ENCODE measurements at regions not wholly inside any gene's neighbourhood (a gene's known extent, or its start where the extent isn't known, plus 50 kb on each side); places are given as distances from the start of the nearest gene placed in this dataset.

- Histone ChIP-seq H3K27me3 (ENCODE audit: control insufficient read depth in 5 of 5, insufficient read depth in 4 of 5, low read length in 5 of 5) (peaks cover 0 to 3% (median 0%) of the 10 kb centered on the region in 5 donors), H3K9me3 (ENCODE audit: control insufficient read depth in 5 of 5, low read length in 5 of 5) (peaks cover 0 to 3% (median 0%) of the 10 kb centered on the region in 5 donors), H3K36me3 (ENCODE audit: control insufficient read depth in 5 of 5, insufficient read depth in 5 of 5, low read length in 5 of 5) (no peaks in the 10 kb centered on the region), H3K27ac (ENCODE audit: low read depth, low read length) (no peak overlapping the region), H3K9ac (ENCODE audit: low read length in 5 of 5) (no peak overlapping the region), H3K4me3 (ENCODE audit: low read depth in 1 of 5, low read length in 5 of 5) (no peak overlapping the region), H3K4me1 (ENCODE audit: control insufficient read depth in 5 of 5, insufficient read depth in 5 of 5, low read length in 5 of 5) (no peaks in the 10 kb centered on the region)
Measured at GRCh38 chr9:11992866-11993265, 700.3 kb upstream of the TYRP1 start.

DNA sequence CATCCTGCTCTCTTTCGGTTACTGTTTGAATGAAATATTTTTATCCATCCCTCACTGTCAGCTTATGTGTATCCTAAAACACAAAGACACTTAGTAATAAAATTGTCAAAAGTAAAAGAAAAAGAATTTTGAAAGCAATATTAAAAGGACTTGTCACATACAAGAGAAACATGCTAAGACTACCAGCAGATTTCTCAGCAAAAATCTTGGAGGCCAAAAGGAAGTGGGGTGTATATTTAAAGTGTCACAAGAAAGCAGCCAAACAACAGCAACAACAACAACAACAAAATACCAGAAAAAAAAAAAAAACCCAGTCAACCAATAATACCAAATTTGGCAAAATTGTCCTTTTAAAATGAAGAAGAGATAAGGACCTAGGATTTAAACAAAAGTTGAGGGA lies 678.7 kb upstream of the TYRP1 start:
- Histone ChIP-seq H3K4me1 (ENCODE audit: control insufficient read depth in 5 of 5, insufficient read depth in 5 of 5, low read length in 5 of 5) (no peaks in the 10 kb centered on the region), H3K27me3 (ENCODE audit: control insufficient read depth in 5 of 5, insufficient read depth in 4 of 5, low read length in 5 of 5) (no peaks in the 10 kb centered on the region), H3K9me3 (ENCODE audit: control insufficient read depth in 5 of 5, low read length in 5 of 5) (peaks cover 0 to 27% (median 25%) of the 10 kb centered on the region in 5 donors), H3K9ac (ENCODE audit: low read length in 5 of 5) (no peak overlapping the region), H3K27ac (ENCODE audit: low read depth, low read length) (no peak overlapping the region), H3K36me3 (ENCODE audit: control insufficient read depth in 5 of 5, insufficient read depth in 5 of 5, low read length in 5 of 5) (no peaks in the 10 kb centered on the region), H3K4me3 (ENCODE audit: low read depth in 1 of 5, low read length in 5 of 5) (no peak overlapping the region)

DNA sequence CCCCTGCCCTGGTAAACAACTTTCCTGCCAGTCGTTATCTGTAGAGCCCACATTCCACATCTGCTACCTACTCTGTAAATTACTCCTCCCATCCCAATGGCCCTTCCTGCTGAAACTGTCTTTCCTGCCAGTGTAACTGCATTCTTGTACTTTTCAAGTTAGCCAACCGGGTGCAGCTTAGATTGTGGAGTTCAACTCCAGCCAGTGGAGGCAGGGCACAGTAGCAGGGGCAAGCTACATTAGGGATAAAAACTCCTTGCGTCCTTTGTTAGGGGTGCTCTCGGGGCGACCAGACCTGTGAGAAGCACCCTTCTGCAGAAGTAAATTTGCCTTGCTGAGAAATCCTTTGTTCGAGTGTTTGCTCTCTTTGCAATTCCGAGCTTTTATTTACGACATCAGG lies 639.0 kb upstream of the TYRP1 start:
- Histone ChIP-seq H3K36me3 (ENCODE audit: control insufficient read depth in 5 of 5, insufficient read depth in 5 of 5, low read length in 5 of 5) (no peaks in the 10 kb centered on the region), H3K9ac (ENCODE audit: low read length in 5 of 5) (no peak overlapping the region), H3K27me3 (ENCODE audit: control insufficient read depth in 5 of 5, insufficient read depth in 4 of 5, low read length in 5 of 5) (no peaks in the 10 kb centered on the region), H3K9me3 (ENCODE audit: control insufficient read depth in 5 of 5, low read length in 5 of 5) (peaks cover 3 to 20% (median 9%) of the 10 kb centered on the region in 5 donors), H3K4me3 (ENCODE audit: low read depth in 1 of 5, low read length in 5 of 5) (no peak overlapping the region), H3K4me1 (ENCODE audit: control insufficient read depth in 5 of 5, insufficient read depth in 5 of 5, low read length in 5 of 5) (no peaks in the 10 kb centered on the region), H3K27ac (ENCODE audit: low read depth, low read length) (no peak overlapping the region)

DNA sequence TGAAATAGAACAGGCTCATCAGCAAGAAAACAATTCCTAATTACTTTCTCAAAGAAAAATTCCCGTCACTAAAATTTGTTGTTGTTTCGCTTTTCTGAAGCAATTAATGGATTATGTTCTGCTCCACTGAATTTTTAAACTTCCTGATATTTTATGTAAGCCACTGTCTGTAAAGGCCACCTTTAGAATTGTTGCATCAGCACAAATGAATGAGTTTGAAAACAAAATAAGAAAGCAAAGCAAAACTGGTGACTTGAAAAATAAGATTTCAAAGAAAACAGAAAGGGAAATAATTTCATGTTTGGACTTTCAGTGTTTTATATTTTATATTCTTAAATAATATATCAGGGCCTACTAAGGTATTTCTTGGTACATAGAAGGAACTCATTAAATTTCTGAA lies 636.3 kb upstream of the TYRP1 start:
- no peaks in the 10 kb centered on the region for H3K4me1 ChIP-seq (ENCODE audit: control insufficient read depth in 5 of 5, insufficient read depth in 5 of 5, low read length in 5 of 5)
- no peak overlapping the region for H3K9ac ChIP-seq (ENCODE audit: low read length in 5 of 5)
- H3K4me3 ChIP-seq (ENCODE audit: low read depth in 1 of 5, low read length in 5 of 5): no peak overlapping the region
- H3K36me3 ChIP-seq (ENCODE audit: control insufficient read depth in 5 of 5, insufficient read depth in 5 of 5, low read length in 5 of 5): no peaks in the 10 kb centered on the region
- H3K27ac ChIP-seq (ENCODE audit: low read depth, low read length): no peak overlapping the region
- H3K27me3 ChIP-seq (ENCODE audit: control insufficient read depth in 5 of 5, insufficient read depth in 4 of 5, low read length in 5 of 5): no peaks in the 10 kb centered on the region
- peaks cover 3 to 20% (median 9%) of the 10 kb centered on the region in 5 donors for H3K9me3 ChIP-seq (ENCODE audit: control insufficient read depth in 5 of 5, low read length in 5 of 5)

GRCh38 chr9:12060067-12060466 lies 633.1 kb upstream of the TYRP1 start:
- no peak overlapping the region for H3K27ac ChIP-seq (ENCODE audit: low read depth, low read length)

GRCh38 chr9:12060811-12061210 lies 632.4 kb upstream of the TYRP1 start:
- Histone ChIP-seq H3K4me1 (ENCODE audit: control insufficient read depth in 5 of 5, insufficient read depth in 5 of 5, low read length in 5 of 5) (no peaks in the 10 kb centered on the region), H3K27ac (ENCODE audit: low read depth, low read length) (no peak overlapping the region), H3K27me3 (ENCODE audit: control insufficient read depth in 5 of 5, insufficient read depth in 4 of 5, low read length in 5 of 5) (no peaks in the 10 kb centered on the region), H3K4me3 (ENCODE audit: low read depth in 1 of 5, low read length in 5 of 5) (no peak overlapping the region), H3K9me3 (ENCODE audit: control insufficient read depth in 5 of 5, low read length in 5 of 5) (no peaks in the 10 kb centered on the region), H3K36me3 (ENCODE audit: control insufficient read depth in 5 of 5, insufficient read depth in 5 of 5, low read length in 5 of 5) (no peaks in the 10 kb centered on the region), H3K9ac (ENCODE audit: low read length in 5 of 5) (no peak overlapping the region)

More at GRCh38 chr9:12060067-12060466, 633.1 kb upstream of the TYRP1 start:
- H3K36me3 ChIP-seq (ENCODE audit: control insufficient read depth in 5 of 5, insufficient read depth in 5 of 5, low read length in 5 of 5): no peaks in the 10 kb centered on the region
- H3K9me3 ChIP-seq (ENCODE audit: control insufficient read depth in 5 of 5, low read length in 5 of 5): peaks cover 0 to 4% (median 0%) of the 10 kb centered on the region in 5 donors
- H3K27me3 ChIP-seq (ENCODE audit: control insufficient read depth in 5 of 5, insufficient read depth in 4 of 5, low read length in 5 of 5): no peaks in the 10 kb centered on the region
- no peak overlapping the region for H3K9ac ChIP-seq (ENCODE audit: low read length in 5 of 5)
- H3K4me3 ChIP-seq (ENCODE audit: low read depth in 1 of 5, low read length in 5 of 5): no peak overlapping the region
- H3K4me1 ChIP-seq (ENCODE audit: control insufficient read depth in 5 of 5, insufficient read depth in 5 of 5, low read length in 5 of 5): no peaks in the 10 kb centered on the region

- no peak overlapping the region for H3K27ac ChIP-seq (ENCODE audit: low read depth, low read length)
- H3K4me3 ChIP-seq (ENCODE audit: low read depth in 1 of 5, low read length in 5 of 5): no peak overlapping the region
- no peaks in the 10 kb centered on the region for H3K36me3 ChIP-seq (ENCODE audit: control insufficient read depth in 5 of 5, insufficient read depth in 5 of 5, low read length in 5 of 5)
- no peaks in the 10 kb centered on the region for H3K27me3 ChIP-seq (ENCODE audit: control insufficient read depth in 5 of 5, insufficient read depth in 4 of 5, low read length in 5 of 5)
- peaks cover 0 to 1% (median 0%) of the 10 kb centered on the region in 5 donors for H3K9me3 ChIP-seq (ENCODE audit: control insufficient read depth in 5 of 5, low read length in 5 of 5)
- H3K4me1 ChIP-seq (ENCODE audit: control insufficient read depth in 5 of 5, insufficient read depth in 5 of 5, low read length in 5 of 5): no peaks in the 10 kb centered on the region
- H3K9ac ChIP-seq (ENCODE audit: low read length in 5 of 5): no peak overlapping the region
Measured at GRCh38 chr9:12065050-12065449, 628.1 kb upstream of the TYRP1 start.

DNA sequence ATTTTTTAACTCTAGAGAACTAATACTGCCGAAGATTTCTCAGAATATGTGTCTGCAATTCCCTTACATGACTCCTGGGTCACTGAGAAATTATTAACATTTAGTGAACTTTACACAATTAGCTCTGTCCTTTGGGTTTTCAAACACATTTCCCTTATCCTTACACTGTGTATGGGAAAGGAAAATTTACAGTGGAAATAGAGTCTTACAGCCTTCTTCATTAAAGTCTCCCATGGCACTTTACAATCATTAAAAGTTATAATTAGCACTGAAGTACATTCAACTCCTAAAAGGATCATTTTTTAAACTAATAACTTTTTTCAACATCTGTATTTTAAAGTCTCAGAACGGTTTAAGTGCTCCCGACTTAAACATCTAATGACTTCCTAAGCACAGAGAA lies 627.5 kb upstream of the TYRP1 start:
- Histone ChIP-seq H3K4me3 (ENCODE audit: low read depth in 1 of 5, low read length in 5 of 5) (no peak overlapping the region), H3K9ac (ENCODE audit: low read length in 5 of 5) (no peak overlapping the region), H3K27ac (ENCODE audit: low read depth, low read length) (no peak overlapping the region), H3K4me1 (ENCODE audit: control insufficient read depth in 5 of 5, insufficient read depth in 5 of 5, low read length in 5 of 5) (no peaks in the 10 kb centered on the region), H3K36me3 (ENCODE audit: control insufficient read depth in 5 of 5, insufficient read depth in 5 of 5, low read length in 5 of 5) (no peaks in the 10 kb centered on the region), H3K9me3 (ENCODE audit: control insufficient read depth in 5 of 5, low read length in 5 of 5) (peaks cover 0 to 2% (median 0%) of the 10 kb centered on the region in 5 donors), H3K27me3 (ENCODE audit: control insufficient read depth in 5 of 5, insufficient read depth in 4 of 5, low read length in 5 of 5) (no peaks in the 10 kb centered on the region)

GRCh38 chr9:12066455-12067035 lies 626.6 kb upstream of the TYRP1 start:
- H3K4me3 ChIP-seq (ENCODE audit: low read depth in 1 of 5, low read length in 5 of 5): no peak overlapping the region
- H3K27ac ChIP-seq (ENCODE audit: low read depth, low read length): no peak overlapping the region
- H3K9me3 ChIP-seq (ENCODE audit: control insufficient read depth in 5 of 5, low read length in 5 of 5): peaks cover 0 to 2% (median 0%) of the 10 kb centered on the region in 5 donors
- H3K36me3 ChIP-seq (ENCODE audit: control insufficient read depth in 5 of 5, insufficient read depth in 5 of 5, low read length in 5 of 5): no peaks in the 10 kb centered on the region
- no peaks in the 10 kb centered on the region for H3K27me3 ChIP-seq (ENCODE audit: control insufficient read depth in 5 of 5, insufficient read depth in 4 of 5, low read length in 5 of 5)
- H3K4me1 ChIP-seq (ENCODE audit: control insufficient read depth in 5 of 5, insufficient read depth in 5 of 5, low read length in 5 of 5): no peaks in the 10 kb centered on the region
- H3K9ac ChIP-seq (ENCODE audit: low read length in 5 of 5): no peak overlapping the region

DNA sequence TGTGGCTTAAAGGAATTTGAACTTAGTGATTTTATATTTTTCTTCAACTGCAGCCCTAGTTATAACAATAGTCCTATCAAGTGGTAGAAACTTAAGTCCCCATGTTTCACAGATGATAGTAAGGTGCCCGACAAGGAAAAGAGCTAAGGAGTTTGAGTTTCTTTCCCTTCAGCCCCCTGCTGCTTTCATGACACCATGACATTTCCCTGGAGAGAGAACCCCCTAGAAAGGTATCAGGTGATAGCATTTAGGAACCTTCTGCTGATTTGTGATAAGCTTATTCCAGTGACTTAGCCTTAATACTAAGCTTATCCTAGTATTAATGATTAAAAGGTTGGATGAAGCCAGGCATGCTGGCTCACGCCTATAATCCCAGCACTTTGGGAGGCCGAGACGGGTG lies 623.8 kb upstream of the TYRP1 start:
- H3K27me3 ChIP-seq (ENCODE audit: control insufficient read depth in 5 of 5, insufficient read depth in 4 of 5, low read length in 5 of 5): no peaks in the 10 kb centered on the region
- no peak overlapping the region for H3K27ac ChIP-seq (ENCODE audit: low read depth, low read length)
- peaks cover 0 to 2% (median 0%) of the 10 kb centered on the region in 5 donors for H3K9me3 ChIP-seq (ENCODE audit: control insufficient read depth in 5 of 5, low read length in 5 of 5)
- H3K36me3 ChIP-seq (ENCODE audit: control insufficient read depth in 5 of 5, insufficient read depth in 5 of 5, low read length in 5 of 5): no peaks in the 10 kb centered on the region
- H3K4me3 ChIP-seq (ENCODE audit: low read depth in 1 of 5, low read length in 5 of 5): no peak overlapping the region
- H3K4me1 ChIP-seq (ENCODE audit: control insufficient read depth in 5 of 5, insufficient read depth in 5 of 5, low read length in 5 of 5): no peaks in the 10 kb centered on the region
- no peak overlapping the region for H3K9ac ChIP-seq (ENCODE audit: low read length in 5 of 5)

All from subcutaneous abdominal adipose tissue (tissue), 5 donors.